ENCODE measurements at regions not wholly inside any gene's neighbourhood (a gene's known extent, or its start where the extent isn't known, plus 50 kb on each side); places are given as distances from the start of the nearest gene placed in this dataset.

GRCh38 chr9:13646500-13647021, 367.1 kb upstream of the MPDZ start:
- TF ChIP-seq, protein P1, sequence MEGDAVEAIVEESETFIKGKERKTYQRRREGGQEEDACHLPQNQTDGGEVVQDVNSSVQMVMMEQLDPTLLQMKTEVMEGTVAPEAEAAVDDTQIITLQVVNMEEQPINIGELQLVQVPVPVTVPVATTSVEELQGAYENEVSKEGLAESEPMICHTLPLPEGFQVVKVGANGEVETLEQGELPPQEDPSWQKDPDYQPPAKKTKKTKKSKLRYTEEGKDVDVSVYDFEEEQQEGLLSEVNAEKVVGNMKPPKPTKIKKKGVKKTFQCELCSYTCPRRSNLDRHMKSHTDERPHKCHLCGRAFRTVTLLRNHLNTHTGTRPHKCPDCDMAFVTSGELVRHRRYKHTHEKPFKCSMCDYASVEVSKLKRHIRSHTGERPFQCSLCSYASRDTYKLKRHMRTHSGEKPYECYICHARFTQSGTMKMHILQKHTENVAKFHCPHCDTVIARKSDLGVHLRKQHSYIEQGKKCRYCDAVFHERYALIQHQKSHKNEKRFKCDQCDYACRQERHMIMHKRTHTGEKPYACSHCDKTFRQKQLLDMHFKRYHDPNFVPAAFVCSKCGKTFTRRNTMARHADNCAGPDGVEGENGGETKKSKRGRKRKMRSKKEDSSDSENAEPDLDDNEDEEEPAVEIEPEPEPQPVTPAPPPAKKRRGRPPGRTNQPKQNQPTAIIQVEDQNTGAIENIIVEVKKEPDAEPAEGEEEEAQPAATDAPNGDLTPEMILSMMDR (conservative IDR thresholded peaks at IDR 0.05; ENCODE audit: low read depth, low read length), result no peak

GRCh38 chr9:13645557-13645956, 366.1 kb upstream of the MPDZ start:
- H3K4me3 ChIP-seq (ENCODE audit: low read depth, low read length), result no peak overlapping the region
- DNase-seq (ENCODE audit: low read depth), result no peak
- TF ChIP-seq, protein P1 (conservative IDR thresholded peaks at IDR 0.05; ENCODE audit: low read depth, low read length), result no peak

More at GRCh38 chr9:13646500-13647021, 367.1 kb upstream of the MPDZ start:
- DNase-seq (ENCODE audit: low read depth), result no peak
- H3K4me3 ChIP-seq (ENCODE audit: low read depth, low read length), result no peak overlapping the region

DNA sequence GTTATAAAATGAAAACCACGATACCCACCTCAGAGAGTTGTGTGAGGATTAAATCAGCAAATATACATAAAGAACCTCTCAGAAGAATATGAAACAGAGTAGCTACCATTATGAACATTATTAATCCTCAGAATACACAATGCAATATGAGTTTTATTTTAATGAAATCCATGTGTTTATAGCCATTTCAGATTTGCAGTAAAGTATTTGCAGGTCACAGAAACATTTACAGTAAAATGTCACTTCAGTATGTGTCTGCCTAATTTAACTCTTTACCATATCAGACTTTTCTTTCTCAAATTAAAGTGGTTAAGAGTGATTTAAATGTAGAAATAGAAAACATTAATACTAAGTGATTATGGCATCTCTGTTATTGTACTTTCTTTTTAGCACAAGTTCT, 365.2 kb upstream of the MPDZ start:
- TF ChIP-seq, protein P1 (conservative IDR thresholded peaks at IDR 0.05; ENCODE audit: low read depth, low read length), result no peak
- no peak for DNase-seq (ENCODE audit: low read depth)
- H3K4me3 ChIP-seq (ENCODE audit: low read depth, low read length), result no peak overlapping the region

GRCh38 chr9:13642646-13643045, 363.2 kb upstream of the MPDZ start:
- TF ChIP-seq, protein P1 (conservative IDR thresholded peaks at IDR 0.05; ENCODE audit: low read depth, low read length), result no peak
- H3K4me3 ChIP-seq (ENCODE audit: low read depth, low read length), result no peak overlapping the region
- no peak for DNase-seq (ENCODE audit: low read depth)

GRCh38 chr9:13629067-13629466, 349.6 kb upstream of the MPDZ start:
- TF ChIP-seq, protein P1 (conservative IDR thresholded peaks at IDR 0.05; ENCODE audit: low read depth, low read length), result no peak

DNA sequence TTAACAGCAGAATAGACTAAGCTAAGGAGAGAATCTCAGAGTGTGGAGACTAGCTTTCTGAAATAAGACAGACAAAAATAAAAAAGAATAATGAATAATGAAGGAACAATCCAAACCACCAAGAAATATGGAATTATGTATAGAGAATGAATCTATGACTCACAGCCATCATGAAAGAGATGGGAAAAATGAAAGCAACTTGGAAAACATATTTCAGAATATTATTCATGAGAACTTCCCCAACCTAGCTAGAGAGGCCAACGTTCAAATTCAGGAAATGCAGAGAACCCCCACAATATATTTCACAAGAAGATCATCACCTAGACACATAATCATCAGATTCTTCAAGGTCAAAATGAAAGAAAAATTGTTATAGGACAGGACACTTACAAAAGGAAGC, 349.0 kb upstream of the MPDZ start:
- H3K4me3 ChIP-seq (ENCODE audit: low read depth, low read length), result no peak overlapping the region
- TF ChIP-seq, protein P1 (conservative IDR thresholded peaks at IDR 0.05; ENCODE audit: low read depth, low read length), result no peak
- DNase-seq (ENCODE audit: low read depth), result no peak

More at GRCh38 chr9:13629067-13629466, 349.6 kb upstream of the MPDZ start:
- no peak overlapping the region for H3K4me3 ChIP-seq (ENCODE audit: low read depth, low read length)
- no peak for DNase-seq (ENCODE audit: low read depth)

DNA sequence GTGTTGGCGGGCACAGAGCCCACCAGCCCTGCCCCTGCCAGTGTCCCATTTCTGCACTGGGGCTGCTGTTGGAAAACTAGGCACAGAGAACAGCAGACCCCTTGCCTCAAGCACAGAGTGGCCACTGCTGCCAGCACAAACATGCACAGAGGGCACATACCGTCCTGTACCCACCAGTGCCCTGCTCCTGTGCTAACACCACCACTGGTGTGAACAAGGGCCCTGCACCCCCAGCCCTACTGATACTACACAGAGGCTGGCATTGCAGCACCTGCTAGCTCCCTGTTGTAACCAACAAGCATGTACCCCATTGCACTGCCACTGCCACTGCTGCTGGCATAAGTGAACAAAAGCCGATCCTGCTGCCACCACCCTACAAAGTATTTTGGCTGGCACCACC, 348.0 kb upstream of the MPDZ start:
- H3K4me3 ChIP-seq (ENCODE audit: low read depth, low read length), result no peak overlapping the region
- no peak for DNase-seq (ENCODE audit: low read depth)
- TF ChIP-seq, protein P1 (conservative IDR thresholded peaks at IDR 0.05; ENCODE audit: low read depth, low read length), result no peak

Data from choroid plexus epithelial cell (primary cell).